K562 (cell line): ENCODE measurements at regions not wholly inside any gene's neighbourhood (a gene's known extent, or its start where the extent isn't known, plus 50 kb on each side); places are given as distances from the start of the nearest gene placed in this dataset.

Experiments used
- ATAC-seq: fragments of 200-7000 bp; cut with Tn5 transposase; 3 replicates; pipeline ENCODE4 v1.9.1; 2020; ENCODE audit warnings: moderate library complexity
- BruUV-seq: library from RNA; stranded (reverse); fragments of 400-500 nt; replicated peaks from 2 replicates; lab custom pipeline; 2021; lab: Mats Ljungman, UMichigan
- CTCF ChIA-PET: fragments of 300-600 bp; formaldehyde crosslinking; extraction: SDS; loops from one replicate; lab custom pipeline; 2021; ENCODE audit warnings: low intra/inter-chr PET ratio; lab: Yijun Ruan, JAX
- POLR2A ChIA-PET: fragments of 300-600, 350-650 bp; sonication (Branson Sonifier 250); formaldehyde crosslinking; extraction: SDS; loops from one replicate; lab custom pipeline; 2021; ENCODE audit warnings: antibody characterized with exemption, inconsistent platforms; lab: Yijun Ruan, JAX
- DNase-seq, 4 experiments: peaks; one replicate each; pipeline versions ENCODE4 v3.0.0 to v3.0.0-alpha.2; 2011 to 2018; ENCODE audit warnings: low spot score in 3 of 4, mixed read lengths in 3 of 4; ENCODE audit errors: extremely low read depth in 1 of 4
- FAIRE-seq: peaks from 2 replicates; lab custom pipeline; 2011; peaks lifted over from hg19 to GRCh38; lab: Jason Lieb, UNC
- H2AFZ ChIP-seq: 2 replicates; pipeline ENCODE4 v1.6.0; 2011; ENCODE audit warnings: low read depth, low read length, control low read depth, inconsistent platforms
- H3K27ac ChIP-seq: fragments of 200-600 bp; 3 replicates; pipeline ENCODE4 v1.8.0; 2011; ENCODE audit warnings: low read depth, mild to moderate bottlenecking, control low read depth, inconsistent platforms, low read length, moderate library complexity, mixed read lengths; ENCODE audit errors: extremely low read depth
- H3K27me3 ChIP-seq, 2 experiments: fragments of 300-600 bp in 1 of 2; 2 replicates in 1 of 2; 3 replicates in 1 of 2; pipeline versions ENCODE4 v1.6.0 to v1.8.0; 2011; ENCODE audit warnings: inconsistent platforms in 2 of 2, low read length in 2 of 2, mild to moderate bottlenecking in 1 of 2, mixed read lengths in 1 of 2, moderate library complexity in 1 of 2; ENCODE audit not compliant: control insufficient read depth in 2 of 2, insufficient read depth in 2 of 2
- H3K36me3 ChIP-seq: fragments of 300-600 bp; 3 replicates; pipeline ENCODE4 v1.8.0; 2011; ENCODE audit warnings: mild to moderate bottlenecking, low read length, inconsistent platforms; ENCODE audit not compliant: control insufficient read depth, insufficient read depth
- H3K4me1 ChIP-seq, 2 experiments: fragments of 200-600 bp in 1 of 2; replicated peaks in 1 of 2; 2 replicates in 1 of 2; 3 replicates in 1 of 2; pipeline versions ENCODE4 v1.5.1 to v1.8.0; 2011; ENCODE audit warnings: inconsistent platforms in 2 of 2, low read length in 2 of 2, mild to moderate bottlenecking in 1 of 2, mixed read lengths in 1 of 2, moderate library complexity in 1 of 2; ENCODE audit not compliant: control insufficient read depth in 2 of 2, insufficient read depth in 2 of 2
- H3K4me2 ChIP-seq: 2 replicates; pipeline ENCODE4 v1.6.1; 2011; ENCODE audit warnings: low read length, control low read depth, inconsistent platforms, mixed read lengths; ENCODE audit not compliant: insufficient read depth
- H3K4me3 ChIP-seq: fragments of 200-600 bp; sonication (generic), shearing (Covaris generic); 2 replicates; pipeline ENCODE4 v1.5.1; 2016; ENCODE audit warnings: control low read depth, inconsistent platforms
- H3K79me2 ChIP-seq: fragments of 200-600 bp; 3 replicates; pipeline ENCODE4 v1.8.0; 2011; ENCODE audit warnings: low read length, inconsistent platforms; ENCODE audit not compliant: control insufficient read depth, insufficient read depth
- H3K9ac ChIP-seq, 2 experiments: 2 replicates each; pipeline versions ENCODE4 v1.6.0 to v1.6.1; 2011; ENCODE audit warnings: low read depth in 2 of 2, low read length in 2 of 2, control low read depth in 1 of 2, inconsistent platforms in 1 of 2, mild to moderate bottlenecking in 1 of 2, mixed read lengths in 1 of 2; ENCODE audit not compliant: insufficient read depth in 1 of 2
- H3K9me1 ChIP-seq: one replicate; pipeline ENCODE4 v1.6.0; 2011; ENCODE audit warnings: inconsistent platforms, mild to moderate bottlenecking, low read length, moderate library complexity; ENCODE audit not compliant: control insufficient read depth, insufficient read depth
- H3K9me3 ChIP-seq: replicated peaks from 2 replicates; pipeline ENCODE4 v1.5.1; 2011; ENCODE audit warnings: low read depth, low read length, inconsistent platforms; ENCODE audit not compliant: control insufficient read depth, insufficient read depth
- H4K20me1 ChIP-seq: replicated peaks from 2 replicates; pipeline ENCODE4 v1.6.1; 2011; ENCODE audit warnings: low read length, inconsistent platforms, mixed read lengths; ENCODE audit not compliant: control insufficient read depth, insufficient read depth
- CBFB ChIP-seq: sonication (generic); formaldehyde crosslinking; IDR thresholded peaks from 2 replicates; pipeline ENCODE4 v1.4.0; 2020; ENCODE audit warnings: mild to moderate bottlenecking, missing genetic modification reagents
- FOSL1 ChIP-seq: fragments of 200-800 bp; sonication (Bioruptor generic); conservative IDR thresholded peaks from 2 replicates; pipeline ENCODE4 v1.6.1; 2016; ENCODE audit warnings: missing genetic modification characterization, missing compliant biosample characterization
- HLTF ChIP-seq: fragments of 450-650 bp; IDR thresholded peaks from 2 replicates; pipeline ENCODE4 v1.6.1; 2016
- HNRNPUL1 ChIP-seq: fragments of 200-400 bp; formaldehyde crosslinking; IDR thresholded peaks from 2 replicates; pipeline ENCODE4 v1.6.1; 2017; ENCODE audit warnings: low read length
- ILK ChIP-seq: fragments of 450-650 bp; IDR thresholded peaks from 2 replicates; pipeline ENCODE4 v1.6.1; 2016; ENCODE audit warnings: missing genetic modification characterization, low read depth, mild to moderate bottlenecking, missing compliant biosample characterization, moderate library complexity, borderline replicate concordance
- NEUROD1 ChIP-seq: fragments of 150-350 bp; IDR thresholded peaks from 2 replicates; pipeline ENCODE4 v1.6.1; 2014; ENCODE audit warnings: borderline replicate concordance, low read length, low read depth; ENCODE audit not compliant: partially characterized antibody
- NR2C1 ChIP-seq, 2 experiments: fragments of 450-650 bp; IDR thresholded peaks; 2 replicates each; pipeline ENCODE4 v1.6.1; 2017; ENCODE audit warnings: mild to moderate bottlenecking in 2 of 2, antibody characterized with exemption in 1 of 2, inconsistent platforms in 1 of 2, missing compliant biosample characterization in 1 of 2, missing genetic modification characterization in 1 of 2
- ZBED1 ChIP-seq: IDR thresholded peaks from 2 replicates; pipeline ENCODE4 v1.6.1; 2014
- ZNF444 ChIP-seq: fragments of 250-450 bp; sonication (Bioruptor Pico); IDR thresholded peaks from 2 replicates; pipeline ENCODE4 v1.4.0; 2020; ENCODE audit warnings: mild to moderate bottlenecking, moderate library complexity
- WGBS: fragments of 100-300 bp; shearing (Covaris generic); methylation state at CpG from one replicate; pipeline ENCODE4 v1.1.6; 2016; ENCODE audit warnings: low coverage, mixed read lengths; ENCODE audit not compliant: insufficient coverage; ENCODE audit errors: missing lambda C conversion rate; 5-methylcytosine and 5-hydroxymethylcytosine counted together
- in situ Hi-C: fragments of 300-500 bp; cut with MboI; formaldehyde crosslinking; loops from 4 replicates; pipeline ENCODE4 v1.15.0; 2018; ENCODE audit warnings: inconsistent platforms, mixed read lengths
- intact Hi-C: fragments of 100-400 bp; cut with micrococcal nuclease; formaldehyde crosslinking; loops from 2 replicates; pipeline ENCODE4 v1.14.2; 2022
- TF ChIP-seq, protein P1 (sequence below): fragments of 450-650 bp; formaldehyde crosslinking; IDR thresholded peaks from 2 replicates; pipeline ENCODE4 v1.4.0; 2022; ENCODE audit warnings: missing genetic modification characterization
- TF ChIP-seq, protein P2 (sequence below): sonication (generic); formaldehyde crosslinking; IDR thresholded peaks from 2 replicates; pipeline ENCODE4 v1.8.1; 2023; ENCODE audit warnings: mild to moderate bottlenecking, missing genetic modification reagents

DNA sequence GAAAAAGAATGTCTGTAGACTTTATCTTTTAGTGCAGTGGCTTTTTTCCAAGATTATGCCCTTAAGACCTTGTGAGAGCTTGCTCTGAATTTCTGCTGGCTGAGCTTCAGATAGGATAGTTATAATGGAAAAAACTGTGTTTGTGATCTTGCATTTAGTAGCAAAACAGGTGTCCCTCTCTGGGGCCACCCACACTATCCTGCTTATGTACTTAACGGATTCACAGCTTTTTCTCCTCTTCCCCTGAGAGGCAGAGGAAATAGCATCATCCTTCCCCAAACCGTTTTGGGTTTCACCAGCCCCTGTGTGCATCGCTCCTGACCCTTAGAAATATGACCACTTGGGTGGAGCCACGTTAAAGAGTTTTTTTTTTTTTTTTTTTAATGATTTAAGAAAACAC, 101.2 kb downstream of the RAB18 start:
- intact Hi-C loops = no loop called here
- no peaks in the 10 kb centered on the region for H3K27me3 ChIP-seq
- no peak overlapping the region for H3K4me2 ChIP-seq
- no peaks in the 10 kb centered on the region; the same call in 1 of the 2 replicates for H4K20me1 ChIP-seq
- ChIA-PET POLR2A (no interaction called here), CTCF (no interaction called here)
- no peak for ATAC-seq
- H2AFZ ChIP-seq = no peak overlapping the region
- no peak for FAIRE-seq
- DNase-seq = no peak
- no peaks in the 10 kb centered on the region for H3K79me2 ChIP-seq
- no peak overlapping the region for H3K27ac ChIP-seq
- WGBS = 0% methylated on average over 4 of the region's 4 CpGs
- in situ Hi-C loops = no loop called here
- no peaks in the 10 kb centered on the region for H3K36me3 ChIP-seq
- no peak overlapping the region for H3K9ac ChIP-seq
- H3K9me3 ChIP-seq = no peaks in the 10 kb centered on the region
- no peak for TF ChIP-seq FOSL1 (tag)
- TF ChIP-seq, protein P1, sequence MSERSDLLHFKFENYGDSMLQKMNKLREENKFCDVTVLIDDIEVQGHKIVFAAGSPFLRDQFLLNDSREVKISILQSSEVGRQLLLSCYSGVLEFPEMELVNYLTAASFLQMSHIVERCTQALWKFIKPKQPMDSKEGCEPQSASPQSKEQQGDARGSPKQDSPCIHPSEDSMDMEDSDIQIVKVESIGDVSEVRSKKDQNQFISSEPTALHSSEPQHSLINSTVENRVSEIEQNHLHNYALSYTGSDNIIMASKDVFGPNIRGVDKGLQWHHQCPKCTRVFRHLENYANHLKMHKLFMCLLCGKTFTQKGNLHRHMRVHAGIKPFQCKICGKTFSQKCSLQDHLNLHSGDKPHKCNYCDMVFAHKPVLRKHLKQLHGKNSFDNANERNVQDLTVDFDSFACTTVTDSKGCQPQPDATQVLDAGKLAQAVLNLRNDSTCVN = no peak
- no peak for TF ChIP-seq NEUROD1
- TF ChIP-seq, protein P2, sequence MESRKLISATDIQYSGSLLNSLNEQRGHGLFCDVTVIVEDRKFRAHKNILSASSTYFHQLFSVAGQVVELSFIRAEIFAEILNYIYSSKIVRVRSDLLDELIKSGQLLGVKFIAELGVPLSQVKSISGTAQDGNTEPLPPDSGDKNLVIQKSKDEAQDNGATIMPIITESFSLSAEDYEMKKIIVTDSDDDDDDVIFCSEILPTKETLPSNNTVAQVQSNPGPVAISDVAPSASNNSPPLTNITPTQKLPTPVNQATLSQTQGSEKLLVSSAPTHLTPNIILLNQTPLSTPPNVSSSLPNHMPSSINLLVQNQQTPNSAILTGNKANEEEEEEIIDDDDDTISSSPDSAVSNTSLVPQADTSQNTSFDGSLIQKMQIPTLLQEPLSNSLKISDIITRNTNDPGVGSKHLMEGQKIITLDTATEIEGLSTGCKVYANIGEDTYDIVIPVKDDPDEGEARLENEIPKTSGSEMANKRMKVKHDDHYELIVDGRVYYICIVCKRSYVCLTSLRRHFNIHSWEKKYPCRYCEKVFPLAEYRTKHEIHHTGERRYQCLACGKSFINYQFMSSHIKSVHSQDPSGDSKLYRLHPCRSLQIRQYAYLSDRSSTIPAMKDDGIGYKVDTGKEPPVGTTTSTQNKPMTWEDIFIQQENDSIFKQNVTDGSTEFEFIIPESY = no peak
- TF ChIP-seq CBFB = no peak
- TF ChIP-seq ZBED1 = no peak
- no peak for TF ChIP-seq ILK (tag)
- no peak for TF ChIP-seq NR2C1 (IDR thresholded peaks at IDR 0.05)
- TF ChIP-seq NR2C1 (tag; IDR thresholded peaks at IDR 0.05) = no peak
- TF ChIP-seq HNRNPUL1 = no peak
- TF ChIP-seq ZNF444 = no peak
- TF ChIP-seq HLTF = no peak
- TF ChIP-seq, all 486 proteins: peak for 0
- Histone ChIP-seq H3K9me1 (no peaks in the 10 kb centered on the region), H3K4me3 (no peak overlapping the region), H3K4me1 (no peaks in the 10 kb centered on the region)
- BruUV-seq = no TSS peak
